ENCODE measurements at regions not wholly inside any gene's neighbourhood (a gene's known extent, or its start where the extent isn't known, plus 50 kb on each side); places are given as distances from the start of the nearest gene placed in this dataset.

- DNase-seq (ENCODE audit: low spot score in 2 of 2), result no peak
- H3K36me3 ChIP-seq, result peaks cover 0 to 78% (median 12%) of the 10 kb centered on the region in 3 donors
- no peak overlapping the region for H3K27ac ChIP-seq
- TF ChIP-seq EP300 (IDR thresholded peaks at IDR 0.05) (no peak), POLR2A (IDR thresholded peaks at IDR 0.05) (no peak), CTCF (IDR thresholded peaks at IDR 0.05) (no peak)
- no peaks in the 10 kb centered on the region for H3K9me3 ChIP-seq
- 87 to 96% methylated on average over 2 of the region's 2 CpGs for WGBS, 2 donors
- H3K4me3 ChIP-seq, result no peak overlapping the region
- H3K4me1 ChIP-seq, result no peaks in the 10 kb centered on the region
- H3K27me3 ChIP-seq, result no peaks in the 10 kb centered on the region
Observed at GRCh38 chr4:122285285-122285684, 93.5 kb upstream of the ADAD1 start.

- DNase-seq (ENCODE audit: low spot score in 2 of 2), result no peak
- H3K4me3 ChIP-seq, result no peak overlapping the region
- WGBS, 2 donors, result 94% methylated on average over 10 to 11 of the region's 12 CpGs
- no peak for TF ChIP-seq CTCF (IDR thresholded peaks at IDR 0.05)
- TF ChIP-seq EP300 (IDR thresholded peaks at IDR 0.05), result no peak
- no peak for TF ChIP-seq POLR2A (IDR thresholded peaks at IDR 0.05)
- no peak overlapping the region for H3K27ac ChIP-seq
- H3K36me3 ChIP-seq, result peaks cover 0 to 66% (median 12%) of the 10 kb centered on the region in 3 donors
- no peaks in the 10 kb centered on the region for H3K27me3 ChIP-seq
- H3K9me3 ChIP-seq, result no peaks in the 10 kb centered on the region
- no peaks in the 10 kb centered on the region for H3K4me1 ChIP-seq
Observed at GRCh38 chr4:122293374-122294365, 85.1 kb upstream of the ADAD1 start.

GRCh38 chr4:122297694-122298093, 81.1 kb upstream of the ADAD1 start:
- H3K9me3 ChIP-seq, result no peaks in the 10 kb centered on the region
- DNase-seq (ENCODE audit: low spot score in 2 of 2), result no peak
- no peak overlapping the region for H3K27ac ChIP-seq
- no peaks in the 10 kb centered on the region for H3K4me1 ChIP-seq
- WGBS, 2 donors, result 88 to 96% methylated on average over 1 of the region's 1 CpG
- no peak overlapping the region for H3K4me3 ChIP-seq
- H3K36me3 ChIP-seq, result peaks cover 0 to 40% (median 0%) of the 10 kb centered on the region in 3 donors
- TF ChIP-seq EP300 (IDR thresholded peaks at IDR 0.05) (no peak), POLR2A (IDR thresholded peaks at IDR 0.05) (no peak)
- no peaks in the 10 kb centered on the region for H3K27me3 ChIP-seq

- Histone ChIP-seq H3K36me3 (peaks cover 0 to 36% (median 0%) of the 10 kb centered on the region in 3 donors), H3K27me3 (no peaks in the 10 kb centered on the region), H3K4me3 (no peak overlapping the region), H3K27ac (no peak overlapping the region), H3K4me1 (no peaks in the 10 kb centered on the region), H3K9me3 (no peaks in the 10 kb centered on the region)
- TF ChIP-seq CTCF (IDR thresholded peaks at IDR 0.05) (no peak), EP300 (IDR thresholded peaks at IDR 0.05) (no peak), POLR2A (IDR thresholded peaks at IDR 0.05) (no peak)
- no peak for DNase-seq (ENCODE audit: low spot score in 2 of 2)
Observed at GRCh38 chr4:122300776-122301175, 78.0 kb upstream of the ADAD1 start.

GRCh38 chr4:122305853-122306252, 73.0 kb upstream of the ADAD1 start:
- TF ChIP-seq CTCF (IDR thresholded peaks at IDR 0.05), result no peak
- TF ChIP-seq EP300 (IDR thresholded peaks at IDR 0.05), result no peak
- TF ChIP-seq POLR2A (IDR thresholded peaks at IDR 0.05), result no peak
- Histone ChIP-seq H3K27me3 (no peaks in the 10 kb centered on the region), H3K4me1 (no peaks in the 10 kb centered on the region), H3K9me3 (no peaks in the 10 kb centered on the region), H3K27ac (no peak overlapping the region), H3K4me3 (no peak overlapping the region), H3K36me3 (peaks cover 0 to 73% (median 0%) of the 10 kb centered on the region in 3 donors)
- no peak for DNase-seq (ENCODE audit: low spot score in 2 of 2)
- WGBS, 2 donors, result 59 to 62% methylated on average over 1 of the region's 1 CpG

Measured in tibial nerve (tissue), 4 donors.